PC-3 (cell line): ENCODE measurements at regions not wholly inside any gene's neighbourhood (a gene's known extent, or its start where the extent isn't known, plus 50 kb on each side); places are given as distances from the start of the nearest gene placed in this dataset.

Experiments used
- CTCF ChIP-seq: fragments of 300-600 bp; sonication (generic); conservative IDR thresholded peaks from 2 replicates; pipeline ENCODE4 v1.5.1; 2017; ENCODE audit warnings: antibody characterized with exemption, low read depth, mild to moderate bottlenecking, low read length
- EZH2 ChIP-seq: fragments of 300-600 bp; sonication (generic); IDR thresholded peaks from one replicate; pipeline ENCODE4 v1.6.1; 2017; ENCODE audit warnings: antibody characterized with exemption, mild to moderate bottlenecking, low read length; ENCODE audit not compliant: unreplicated experiment
- EZH2phosphoT487 ChIP-seq: fragments of 300-600 bp; sonication (generic); IDR thresholded peaks from 2 replicates; pipeline ENCODE4 v1.6.1; 2018; ENCODE audit warnings: mild to moderate bottlenecking, antibody characterized with exemption, low read length, borderline replicate concordance

GRCh38 chr11:14582793-14583192, 60.8 kb upstream of the PDE3B start:
- TF ChIP-seq CTCF, result no peak
- TF ChIP-seq EZH2, result no peak
- no peak for TF ChIP-seq EZH2phosphoT487
